Stomach (tissue), 4 donors: ENCODE measurements at regions not wholly inside any gene's neighbourhood (a gene's known extent, or its start where the extent isn't known, plus 50 kb on each side); places are given as distances from the start of the nearest gene placed in this dataset.

Experiments used
- EP300 ChIP-seq: sonication (generic); formaldehyde crosslinking; IDR thresholded peaks from one replicate; pipeline ENCODE4 v1.6.1; 2017; ENCODE audit warnings: antibody characterized with exemption
- POLR2A ChIP-seq, 4 donors: fragments of 450-650 bp; IDR thresholded peaks; one replicate each; pipeline ENCODE4 v1.6.1; 2016; ENCODE audit warnings: antibody characterized with exemption in 4 of 4, control low read depth in 2 of 4, mild to moderate bottlenecking in 1 of 4, moderate library complexity in 1 of 4
- TF ChIP-seq, protein P1 (sequence below), 7 experiments: fragments of 450-650 bp in 4 of 7; fragments of 200-600 bp in 3 of 7; sonication (generic) in 3 of 7; IDR thresholded peaks; one replicate each; pipeline ENCODE4 v1.5.1; 2016 to 2019; ENCODE audit warnings: antibody characterized with exemption in 7 of 7, control low read depth in 2 of 7, mild to moderate bottlenecking in 1 of 7

DNA sequence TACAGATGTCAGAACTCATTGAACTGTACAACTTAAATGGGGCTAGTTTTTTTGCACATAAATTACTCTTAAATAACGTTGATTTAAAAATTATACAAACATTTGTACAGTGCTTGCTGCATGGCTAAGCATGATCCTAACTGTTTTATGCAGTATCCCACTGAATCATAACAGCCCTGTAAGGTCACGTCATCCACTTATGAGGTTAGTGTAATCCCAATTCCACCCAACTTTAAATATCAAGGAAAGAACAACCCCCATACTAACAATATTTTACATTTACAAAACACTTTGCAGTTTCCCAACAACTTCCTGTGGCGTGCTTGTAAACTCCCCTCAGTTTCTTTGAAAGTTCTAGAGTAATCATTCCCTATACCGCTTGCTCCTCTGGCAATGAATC, 190.1 kb upstream of the SALL1 start:
- TF ChIP-seq POLR2A (IDR thresholded peaks at IDR 0.05) (no peak), EP300 (no peak)
- TF ChIP-seq, protein P1, sequence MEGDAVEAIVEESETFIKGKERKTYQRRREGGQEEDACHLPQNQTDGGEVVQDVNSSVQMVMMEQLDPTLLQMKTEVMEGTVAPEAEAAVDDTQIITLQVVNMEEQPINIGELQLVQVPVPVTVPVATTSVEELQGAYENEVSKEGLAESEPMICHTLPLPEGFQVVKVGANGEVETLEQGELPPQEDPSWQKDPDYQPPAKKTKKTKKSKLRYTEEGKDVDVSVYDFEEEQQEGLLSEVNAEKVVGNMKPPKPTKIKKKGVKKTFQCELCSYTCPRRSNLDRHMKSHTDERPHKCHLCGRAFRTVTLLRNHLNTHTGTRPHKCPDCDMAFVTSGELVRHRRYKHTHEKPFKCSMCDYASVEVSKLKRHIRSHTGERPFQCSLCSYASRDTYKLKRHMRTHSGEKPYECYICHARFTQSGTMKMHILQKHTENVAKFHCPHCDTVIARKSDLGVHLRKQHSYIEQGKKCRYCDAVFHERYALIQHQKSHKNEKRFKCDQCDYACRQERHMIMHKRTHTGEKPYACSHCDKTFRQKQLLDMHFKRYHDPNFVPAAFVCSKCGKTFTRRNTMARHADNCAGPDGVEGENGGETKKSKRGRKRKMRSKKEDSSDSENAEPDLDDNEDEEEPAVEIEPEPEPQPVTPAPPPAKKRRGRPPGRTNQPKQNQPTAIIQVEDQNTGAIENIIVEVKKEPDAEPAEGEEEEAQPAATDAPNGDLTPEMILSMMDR (IDR thresholded peaks at IDR 0.05), result no peak
